ENCODE measurements at regions not wholly inside any gene's neighbourhood (a gene's known extent, or its start where the extent isn't known, plus 50 kb on each side); places are given as distances from the start of the nearest gene placed in this dataset.
"Not testable (repeated sequence)": the region's sequence is repeated elsewhere in the genome, so short reads cannot be mapped to it uniquely, and the experiment has no call there.

GRCh38 chr15:22163715-22164114 lies 83.4 kb downstream of the OR4M2 start:
- H3K27ac ChIP-seq (ENCODE audit: low read depth, low read length); intact Hi-C loops (cut with micrococcal nuclease); CTCF ChIA-PET (ENCODE audit: partially characterized antibody); H3K4me3 ChIP-seq (ENCODE audit: low read length in 2 of 2); H3K9me3 ChIP-seq (ENCODE audit: control insufficient read depth in 1 of 2, low read length in 2 of 2); DNase-seq; H3K27ac Mint-ChIP-seq; H3K9me3 Mint-ChIP-seq; H3K27me3 Mint-ChIP-seq; H3K27me3 ChIP-seq (ENCODE audit: insufficient read depth, low read length); H3K36me3 ChIP-seq (ENCODE audit: insufficient read depth, low read length); H3K4me1 ChIP-seq (ENCODE audit: insufficient read depth, low read length); H3K4me1 Mint-ChIP-seq; H3K4me3 Mint-ChIP-seq; H3K36me3 Mint-ChIP-seq; POLR2A ChIA-PET (ENCODE audit: partially characterized antibody): not testable (repeated sequence)

GRCh38 chr15:22167521-22167920 lies 87.2 kb downstream of the OR4M2 start:
- H3K9me3 Mint-ChIP-seq; H3K4me3 ChIP-seq (ENCODE audit: low read length in 2 of 2); H3K27me3 Mint-ChIP-seq; CTCF ChIA-PET (ENCODE audit: partially characterized antibody); POLR2A ChIA-PET (ENCODE audit: partially characterized antibody); H3K4me3 Mint-ChIP-seq; H3K27me3 ChIP-seq (ENCODE audit: insufficient read depth, low read length); intact Hi-C loops (cut with micrococcal nuclease); H3K27ac Mint-ChIP-seq; H3K4me1 Mint-ChIP-seq; H3K9me3 ChIP-seq (ENCODE audit: control insufficient read depth in 1 of 2, low read length in 2 of 2); H3K4me1 ChIP-seq (ENCODE audit: insufficient read depth, low read length); DNase-seq; H3K36me3 ChIP-seq (ENCODE audit: insufficient read depth, low read length); H3K27ac ChIP-seq (ENCODE audit: low read depth, low read length); H3K36me3 Mint-ChIP-seq: not testable (repeated sequence)

- POLR2A ChIA-PET (ENCODE audit: partially characterized antibody); CTCF ChIA-PET (ENCODE audit: partially characterized antibody); H3K4me3 Mint-ChIP-seq; H3K4me3 ChIP-seq (ENCODE audit: low read length in 2 of 2); H3K27me3 ChIP-seq (ENCODE audit: insufficient read depth, low read length); H3K27me3 Mint-ChIP-seq; H3K36me3 ChIP-seq (ENCODE audit: insufficient read depth, low read length); H3K27ac ChIP-seq (ENCODE audit: low read depth, low read length); intact Hi-C loops (cut with micrococcal nuclease); H3K4me1 ChIP-seq (ENCODE audit: insufficient read depth, low read length); H3K9me3 Mint-ChIP-seq; H3K9me3 ChIP-seq (ENCODE audit: control insufficient read depth in 1 of 2, low read length in 2 of 2); DNase-seq; H3K36me3 Mint-ChIP-seq; H3K4me1 Mint-ChIP-seq; H3K27ac Mint-ChIP-seq: not testable (repeated sequence)
Measured at GRCh38 chr15:22173029-22173998, 93.0 kb downstream of the OR4M2 start.

- H3K4me3 Mint-ChIP-seq; H3K4me1 Mint-ChIP-seq; DNase-seq; H3K27ac Mint-ChIP-seq; POLR2A ChIA-PET (ENCODE audit: partially characterized antibody); CTCF ChIA-PET (ENCODE audit: partially characterized antibody); H3K4me1 ChIP-seq (ENCODE audit: insufficient read depth, low read length); H3K36me3 Mint-ChIP-seq; H3K36me3 ChIP-seq (ENCODE audit: insufficient read depth, low read length); H3K27me3 Mint-ChIP-seq; H3K9me3 ChIP-seq (ENCODE audit: control insufficient read depth in 1 of 2, low read length in 2 of 2); H3K27ac ChIP-seq (ENCODE audit: low read depth, low read length); H3K4me3 ChIP-seq (ENCODE audit: low read length in 2 of 2); intact Hi-C loops (cut with micrococcal nuclease); H3K9me3 Mint-ChIP-seq; H3K27me3 ChIP-seq (ENCODE audit: insufficient read depth, low read length): not testable (repeated sequence)
Measured at GRCh38 chr15:22174088-22174487, 93.8 kb downstream of the OR4M2 start.

GRCh38 chr15:22177965-22178364 lies 97.6 kb downstream of the OR4M2 start:
- H3K27me3 ChIP-seq (ENCODE audit: insufficient read depth, low read length); H3K4me1 ChIP-seq (ENCODE audit: insufficient read depth, low read length); H3K9me3 Mint-ChIP-seq; H3K27ac ChIP-seq (ENCODE audit: low read depth, low read length); H3K4me1 Mint-ChIP-seq; H3K4me3 Mint-ChIP-seq; intact Hi-C loops (cut with micrococcal nuclease); POLR2A ChIA-PET (ENCODE audit: partially characterized antibody); H3K9me3 ChIP-seq (ENCODE audit: control insufficient read depth in 1 of 2, low read length in 2 of 2); H3K36me3 ChIP-seq (ENCODE audit: insufficient read depth, low read length); DNase-seq; CTCF ChIA-PET (ENCODE audit: partially characterized antibody); H3K27ac Mint-ChIP-seq; H3K36me3 Mint-ChIP-seq; H3K27me3 Mint-ChIP-seq; H3K4me3 ChIP-seq (ENCODE audit: low read length in 2 of 2): not testable (repeated sequence)

- H3K9me3 ChIP-seq (ENCODE audit: control insufficient read depth in 1 of 2, low read length in 2 of 2); H3K9me3 Mint-ChIP-seq; H3K4me3 Mint-ChIP-seq; CTCF ChIA-PET (ENCODE audit: partially characterized antibody); H3K4me1 ChIP-seq (ENCODE audit: insufficient read depth, low read length); H3K27me3 ChIP-seq (ENCODE audit: insufficient read depth, low read length); H3K27ac ChIP-seq (ENCODE audit: low read depth, low read length); H3K4me1 Mint-ChIP-seq; H3K27ac Mint-ChIP-seq; DNase-seq; intact Hi-C loops (cut with micrococcal nuclease); H3K4me3 ChIP-seq (ENCODE audit: low read length in 2 of 2); H3K36me3 ChIP-seq (ENCODE audit: insufficient read depth, low read length); H3K27me3 Mint-ChIP-seq; POLR2A ChIA-PET (ENCODE audit: partially characterized antibody); H3K36me3 Mint-ChIP-seq: not testable (repeated sequence)
Measured at GRCh38 chr15:22178438-22178837, 98.1 kb downstream of the OR4M2 start.

- POLR2A ChIA-PET (ENCODE audit: partially characterized antibody); H3K27me3 Mint-ChIP-seq; H3K4me1 Mint-ChIP-seq; H3K27ac ChIP-seq (ENCODE audit: low read depth, low read length); H3K9me3 ChIP-seq (ENCODE audit: control insufficient read depth in 1 of 2, low read length in 2 of 2); H3K4me3 Mint-ChIP-seq; intact Hi-C loops (cut with micrococcal nuclease); H3K36me3 Mint-ChIP-seq; H3K27me3 ChIP-seq (ENCODE audit: insufficient read depth, low read length); H3K27ac Mint-ChIP-seq; CTCF ChIA-PET (ENCODE audit: partially characterized antibody); H3K4me1 ChIP-seq (ENCODE audit: insufficient read depth, low read length); H3K36me3 ChIP-seq (ENCODE audit: insufficient read depth, low read length); H3K4me3 ChIP-seq (ENCODE audit: low read length in 2 of 2); H3K9me3 Mint-ChIP-seq; DNase-seq: not testable (repeated sequence)
Measured at GRCh38 chr15:22179043-22179442, 98.7 kb downstream of the OR4M2 start.

GRCh38 chr15:22180611-22181010 lies 100.3 kb downstream of the OR4M2 start:
- H3K4me1 Mint-ChIP-seq; H3K27ac Mint-ChIP-seq; H3K4me3 Mint-ChIP-seq; DNase-seq; H3K9me3 ChIP-seq (ENCODE audit: control insufficient read depth in 1 of 2, low read length in 2 of 2); H3K36me3 Mint-ChIP-seq; H3K27me3 ChIP-seq (ENCODE audit: insufficient read depth, low read length); CTCF ChIA-PET (ENCODE audit: partially characterized antibody); H3K9me3 Mint-ChIP-seq; H3K36me3 ChIP-seq (ENCODE audit: insufficient read depth, low read length); H3K27me3 Mint-ChIP-seq; H3K4me3 ChIP-seq (ENCODE audit: low read length in 2 of 2); intact Hi-C loops (cut with micrococcal nuclease); POLR2A ChIA-PET (ENCODE audit: partially characterized antibody); H3K27ac ChIP-seq (ENCODE audit: low read depth, low read length); H3K4me1 ChIP-seq (ENCODE audit: insufficient read depth, low read length): not testable (repeated sequence)
